SU-DHL-6 (cell line): ENCODE measurements at regions not wholly inside any gene's neighbourhood (a gene's known extent, or its start where the extent isn't known, plus 50 kb on each side); places are given as distances from the start of the nearest gene placed in this dataset.

ENCODE experiments used
- EZH2phosphoT487 ChIP-seq: fragments of 200-600 bp; sonication (generic), shearing (Covaris generic); conservative IDR thresholded peaks from 2 replicates; pipeline ENCODE4 v1.6.1; 2018; ENCODE audit warnings: mild to moderate bottlenecking, antibody characterized with exemption, low read length, moderate library complexity, mixed read lengths
- TF ChIP-seq, protein P1 (sequence below): fragments of 200-600 bp; sonication (generic); IDR thresholded peaks from one replicate; pipeline ENCODE4 v1.5.1; 2017; ENCODE audit warnings: antibody characterized with exemption, mild to moderate bottlenecking, low read length, moderate library complexity; ENCODE audit not compliant: insufficient read depth, poor library complexity, severe bottlenecking

DNA sequence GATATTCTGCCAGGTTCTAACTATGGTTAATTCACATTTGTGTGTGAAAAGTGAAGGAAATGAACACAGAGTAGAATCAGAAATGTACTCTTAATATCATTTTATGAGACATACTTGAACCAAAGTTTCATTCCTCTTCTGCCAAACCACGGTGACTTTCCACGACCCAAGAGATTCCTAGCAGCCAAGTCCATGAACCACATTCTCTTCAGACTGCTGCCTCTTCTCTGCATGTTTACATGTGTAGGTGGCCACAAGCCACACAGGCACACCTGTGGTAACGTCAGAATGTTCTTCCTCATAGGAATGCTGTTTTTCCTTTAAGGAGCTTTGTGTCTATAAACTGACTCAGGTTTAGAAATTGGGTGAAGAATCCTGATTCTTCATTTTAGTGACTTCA lies 1411.2 kb downstream of the RAPGEF2 start:
- TF ChIP-seq, protein P1, sequence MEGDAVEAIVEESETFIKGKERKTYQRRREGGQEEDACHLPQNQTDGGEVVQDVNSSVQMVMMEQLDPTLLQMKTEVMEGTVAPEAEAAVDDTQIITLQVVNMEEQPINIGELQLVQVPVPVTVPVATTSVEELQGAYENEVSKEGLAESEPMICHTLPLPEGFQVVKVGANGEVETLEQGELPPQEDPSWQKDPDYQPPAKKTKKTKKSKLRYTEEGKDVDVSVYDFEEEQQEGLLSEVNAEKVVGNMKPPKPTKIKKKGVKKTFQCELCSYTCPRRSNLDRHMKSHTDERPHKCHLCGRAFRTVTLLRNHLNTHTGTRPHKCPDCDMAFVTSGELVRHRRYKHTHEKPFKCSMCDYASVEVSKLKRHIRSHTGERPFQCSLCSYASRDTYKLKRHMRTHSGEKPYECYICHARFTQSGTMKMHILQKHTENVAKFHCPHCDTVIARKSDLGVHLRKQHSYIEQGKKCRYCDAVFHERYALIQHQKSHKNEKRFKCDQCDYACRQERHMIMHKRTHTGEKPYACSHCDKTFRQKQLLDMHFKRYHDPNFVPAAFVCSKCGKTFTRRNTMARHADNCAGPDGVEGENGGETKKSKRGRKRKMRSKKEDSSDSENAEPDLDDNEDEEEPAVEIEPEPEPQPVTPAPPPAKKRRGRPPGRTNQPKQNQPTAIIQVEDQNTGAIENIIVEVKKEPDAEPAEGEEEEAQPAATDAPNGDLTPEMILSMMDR: no peak
- no peak for TF ChIP-seq EZH2phosphoT487
